ENCODE measurements at regions not wholly inside any gene's neighbourhood (a gene's known extent, or its start where the extent isn't known, plus 50 kb on each side); places are given as distances from the start of the nearest gene placed in this dataset.

GRCh38 chr15:69902414-69903062 lies 195.2 kb downstream of the TLE3 start:
- TF ChIP-seq, protein P1, sequence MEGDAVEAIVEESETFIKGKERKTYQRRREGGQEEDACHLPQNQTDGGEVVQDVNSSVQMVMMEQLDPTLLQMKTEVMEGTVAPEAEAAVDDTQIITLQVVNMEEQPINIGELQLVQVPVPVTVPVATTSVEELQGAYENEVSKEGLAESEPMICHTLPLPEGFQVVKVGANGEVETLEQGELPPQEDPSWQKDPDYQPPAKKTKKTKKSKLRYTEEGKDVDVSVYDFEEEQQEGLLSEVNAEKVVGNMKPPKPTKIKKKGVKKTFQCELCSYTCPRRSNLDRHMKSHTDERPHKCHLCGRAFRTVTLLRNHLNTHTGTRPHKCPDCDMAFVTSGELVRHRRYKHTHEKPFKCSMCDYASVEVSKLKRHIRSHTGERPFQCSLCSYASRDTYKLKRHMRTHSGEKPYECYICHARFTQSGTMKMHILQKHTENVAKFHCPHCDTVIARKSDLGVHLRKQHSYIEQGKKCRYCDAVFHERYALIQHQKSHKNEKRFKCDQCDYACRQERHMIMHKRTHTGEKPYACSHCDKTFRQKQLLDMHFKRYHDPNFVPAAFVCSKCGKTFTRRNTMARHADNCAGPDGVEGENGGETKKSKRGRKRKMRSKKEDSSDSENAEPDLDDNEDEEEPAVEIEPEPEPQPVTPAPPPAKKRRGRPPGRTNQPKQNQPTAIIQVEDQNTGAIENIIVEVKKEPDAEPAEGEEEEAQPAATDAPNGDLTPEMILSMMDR (IDR thresholded peaks at IDR 0.05) = no peak
- no peak for TF ChIP-seq POLR2A (IDR thresholded peaks at IDR 0.05)
